HepG2 (cell line): ENCODE measurements at regions not wholly inside any gene's neighbourhood (a gene's known extent, or its start where the extent isn't known, plus 50 kb on each side); places are given as distances from the start of the nearest gene placed in this dataset.

ENCODE experiments used
- ARID5B ChIP-seq: IDR thresholded peaks from 2 replicates; pipeline ENCODE4 v1.4.0; 2020; ENCODE audit warnings: mild to moderate bottlenecking, missing genetic modification reagents
- HES4 ChIP-seq: sonication (generic); formaldehyde crosslinking; IDR thresholded peaks from 2 replicates; pipeline ENCODE4 v1.9.0; 2021; ENCODE audit warnings: mild to moderate bottlenecking, missing genetic modification reagents, borderline replicate concordance
- RARG ChIP-seq: sonication (generic); formaldehyde crosslinking; IDR thresholded peaks from 2 replicates; pipeline ENCODE4 v1.4.0; 2020; ENCODE audit warnings: low read depth, mild to moderate bottlenecking, missing genetic modification reagents
- REPIN1 ChIP-seq: sonication (generic); formaldehyde crosslinking; IDR thresholded peaks from 2 replicates; pipeline ENCODE4 v1.8.0; 2022; ENCODE audit warnings: missing genetic modification reagents, low read depth, mild to moderate bottlenecking, borderline replicate concordance
- SP1 ChIP-seq, 2 experiments: fragments of 450-650 bp in 1 of 2; sonication (generic) in 1 of 2; formaldehyde crosslinking in 1 of 2; IDR thresholded peaks; 2 replicates each; pipeline versions ENCODE4 v1.4.0 to v1.6.1; 2016 to 2020; ENCODE audit warnings: missing genetic modification reagents in 1 of 2
- ZNF607 ChIP-seq: sonication (generic); formaldehyde crosslinking; IDR thresholded peaks from 2 replicates; pipeline ENCODE4 v1.5.1; 2020; ENCODE audit warnings: missing genetic modification reagents, mild to moderate bottlenecking, borderline replicate concordance
- ZNF704 ChIP-seq: sonication (generic); formaldehyde crosslinking; IDR thresholded peaks from 2 replicates; pipeline ENCODE4 v1.8.1; 2023; ENCODE audit warnings: mild to moderate bottlenecking, inconsistent platforms, moderate library complexity, missing genetic modification reagents, borderline replicate concordance
- ZNF770 ChIP-seq: sonication (generic); formaldehyde crosslinking; IDR thresholded peaks from 2 replicates; pipeline ENCODE4 v1.5.0; 2020; ENCODE audit warnings: mild to moderate bottlenecking, missing genetic modification reagents
- ZSCAN22 ChIP-seq: sonication (generic); formaldehyde crosslinking; IDR thresholded peaks from 2 replicates; pipeline ENCODE4 v1.4.0; 2020; ENCODE audit warnings: mild to moderate bottlenecking, missing genetic modification reagents

- TF ChIP-seq RARG (CRISPR knock-in tag), result no peak
- no peak for TF ChIP-seq ARID5B (CRISPR knock-in tag)
- TF ChIP-seq REPIN1 (CRISPR knock-in tag), result no peak
- TF ChIP-seq ZNF607, result no peak
- TF ChIP-seq ZNF770, result no peak
- no peak for TF ChIP-seq ZSCAN22 (CRISPR knock-in tag)
- no peak for TF ChIP-seq HES4 (CRISPR knock-in tag)
- no peak for TF ChIP-seq SP1 (IDR thresholded peaks at IDR 0.05)
- TF ChIP-seq SP1 (CRISPR knock-in tag; IDR thresholded peaks at IDR 0.05), result no peak
- TF ChIP-seq ZNF704, result no peak
Observed at GRCh38 chr4:114398410-114398809, 200.2 kb upstream of the UGT8 start (continued).
